Suprapubic skin (tissue), 4 donors: ENCODE measurements at regions not wholly inside any gene's neighbourhood (a gene's known extent, or its start where the extent isn't known, plus 50 kb on each side); places are given as distances from the start of the nearest gene placed in this dataset.

Experiments
- EP300 ChIP-seq: sonication (generic); formaldehyde crosslinking; IDR thresholded peaks from one replicate; pipeline ENCODE4 v1.6.1; 2017; ENCODE audit warnings: antibody characterized with exemption
- POLR2A ChIP-seq, 2 donors: fragments of 450-650 bp; IDR thresholded peaks; one replicate each; pipeline ENCODE4 v1.6.1; 2017; ENCODE audit warnings: antibody characterized with exemption in 2 of 2, mild to moderate bottlenecking in 2 of 2, moderate library complexity in 2 of 2
- POLR2AphosphoS5 ChIP-seq, 3 donors: sonication (generic); formaldehyde crosslinking; IDR thresholded peaks; one replicate each; pipeline ENCODE4 v1.6.1; 2017; ENCODE audit warnings: antibody characterized with exemption in 3 of 3
- TF ChIP-seq, protein P1 (sequence below), 2 donors: fragments of 200-600 bp in 1 of 2; fragments of 450-650 bp in 1 of 2; sonication (generic) in 1 of 2; IDR thresholded peaks; one replicate each; pipeline ENCODE4 v1.5.1; 2016 to 2019; ENCODE audit warnings: antibody characterized with exemption in 2 of 2, mild to moderate bottlenecking in 1 of 2, moderate library complexity in 1 of 2

DNA sequence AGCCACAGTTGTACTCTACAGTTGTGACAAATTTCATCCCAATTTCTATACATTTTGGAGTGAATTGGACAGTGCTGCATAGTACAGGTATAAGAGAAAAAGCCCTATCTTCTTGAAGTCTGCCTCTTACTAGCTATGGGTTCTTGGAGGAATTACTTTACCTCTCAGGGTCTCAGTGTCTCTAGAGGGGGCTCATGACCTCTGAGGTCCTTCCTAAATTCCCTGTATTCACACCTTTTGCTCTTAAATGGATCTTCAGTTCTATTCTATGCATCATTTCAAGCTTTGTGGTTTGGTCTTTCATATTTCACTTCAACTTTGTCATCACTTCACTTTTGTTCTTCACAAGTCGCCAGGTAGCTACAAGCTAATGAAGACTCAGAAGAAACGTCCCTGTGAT lies 71.2 kb upstream of the ERCC4 start:
- TF ChIP-seq, protein P1, sequence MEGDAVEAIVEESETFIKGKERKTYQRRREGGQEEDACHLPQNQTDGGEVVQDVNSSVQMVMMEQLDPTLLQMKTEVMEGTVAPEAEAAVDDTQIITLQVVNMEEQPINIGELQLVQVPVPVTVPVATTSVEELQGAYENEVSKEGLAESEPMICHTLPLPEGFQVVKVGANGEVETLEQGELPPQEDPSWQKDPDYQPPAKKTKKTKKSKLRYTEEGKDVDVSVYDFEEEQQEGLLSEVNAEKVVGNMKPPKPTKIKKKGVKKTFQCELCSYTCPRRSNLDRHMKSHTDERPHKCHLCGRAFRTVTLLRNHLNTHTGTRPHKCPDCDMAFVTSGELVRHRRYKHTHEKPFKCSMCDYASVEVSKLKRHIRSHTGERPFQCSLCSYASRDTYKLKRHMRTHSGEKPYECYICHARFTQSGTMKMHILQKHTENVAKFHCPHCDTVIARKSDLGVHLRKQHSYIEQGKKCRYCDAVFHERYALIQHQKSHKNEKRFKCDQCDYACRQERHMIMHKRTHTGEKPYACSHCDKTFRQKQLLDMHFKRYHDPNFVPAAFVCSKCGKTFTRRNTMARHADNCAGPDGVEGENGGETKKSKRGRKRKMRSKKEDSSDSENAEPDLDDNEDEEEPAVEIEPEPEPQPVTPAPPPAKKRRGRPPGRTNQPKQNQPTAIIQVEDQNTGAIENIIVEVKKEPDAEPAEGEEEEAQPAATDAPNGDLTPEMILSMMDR (IDR thresholded peaks at IDR 0.05) = no peak
- TF ChIP-seq POLR2A (IDR thresholded peaks at IDR 0.05) = no peak
- no peak for TF ChIP-seq EP300
- no peak for TF ChIP-seq POLR2AphosphoS5 (IDR thresholded peaks at IDR 0.05)
